Endothelial cell of umbilical vein (primary cell): ENCODE measurements at regions not wholly inside any gene's neighbourhood (a gene's known extent, or its start where the extent isn't known, plus 50 kb on each side); places are given as distances from the start of the nearest gene placed in this dataset.

Experiments used
- BruUV-seq: library from RNA; stranded (reverse); fragments of 400-500 nt; replicated peaks from 2 replicates; lab custom pipeline; 2021; lab: Mats Ljungman, UMichigan
- CTCF ChIA-PET: fragments of 300-600, 350-600 bp; sonication (Branson Sonifier 250); formaldehyde crosslinking; loops from one replicate; lab custom pipeline; 2021; ENCODE audit warnings: antibody characterized with exemption, inconsistent platforms; lab: Charles Lee
- POLR2A ChIA-PET: fragments of 300-600, 350-600 bp; sonication (Branson Sonifier 250); formaldehyde crosslinking; loops from one replicate; lab custom pipeline; 2021; ENCODE audit warnings: antibody characterized with exemption, inconsistent platforms; lab: Charles Lee
- DNase-seq: peaks from one replicate; pipeline ENCODE4 v3.0.0-alpha.2; 2011; ENCODE audit warnings: low read depth, low spot score
- FAIRE-seq: peaks from 2 replicates; lab custom pipeline; 2011; peaks lifted over from hg19 to GRCh38; lab: Jason Lieb, UNC
- H2AFZ ChIP-seq: 2 replicates; pipeline ENCODE4 v1.6.0; 2012; ENCODE audit warnings: low read depth, low read length, control low read depth, inconsistent platforms
- H3K27ac ChIP-seq: 2 replicates; pipeline ENCODE4 v1.5.1; 2011; ENCODE audit warnings: low read depth, mild to moderate bottlenecking, control low read depth, low read length, moderate library complexity; ENCODE audit not compliant: insufficient read depth
- H3K27me3 ChIP-seq, 2 experiments: 2 replicates each; pipeline versions ENCODE4 v1.6.0 to v1.6.1; 2011; ENCODE audit warnings: low read length in 2 of 2, mixed read lengths in 1 of 2; ENCODE audit not compliant: control insufficient read depth in 2 of 2, insufficient read depth in 2 of 2
- H3K36me3 ChIP-seq, 2 experiments: 2 replicates in 1 of 2; 3 replicates in 1 of 2; pipeline ENCODE4 v1.5.1; 2011; ENCODE audit warnings: low read length in 2 of 2, mild to moderate bottlenecking in 1 of 2, moderate library complexity in 1 of 2; ENCODE audit not compliant: control insufficient read depth in 2 of 2, insufficient read depth in 2 of 2; ENCODE audit errors: extremely low read depth in 1 of 2
- H3K4me1 ChIP-seq: 3 replicates; pipeline ENCODE4 v1.5.1; 2011; ENCODE audit warnings: mild to moderate bottlenecking, low read length; ENCODE audit not compliant: control insufficient read depth, insufficient read depth; ENCODE audit errors: extremely low read depth
- H3K4me2 ChIP-seq: 2 replicates; pipeline ENCODE4 v1.6.1; 2011; ENCODE audit warnings: low read length, control low read depth, mixed read lengths; ENCODE audit not compliant: insufficient read depth
- H3K4me3 ChIP-seq, 3 experiments: fragments of 200-600 bp in 1 of 3; sonication (generic), shearing (Covaris generic) in 1 of 3; replicated peaks in 1 of 3; 2 replicates each; pipeline ENCODE4 v1.5.1; 2011 to 2016; ENCODE audit warnings: control low read depth in 3 of 3, low read length in 3 of 3, mild to moderate bottlenecking in 2 of 3, inconsistent platforms in 1 of 3, low read depth in 1 of 3, moderate library complexity in 1 of 3; ENCODE audit not compliant: insufficient read depth in 1 of 3
- H3K79me2 ChIP-seq: 2 replicates; pipeline ENCODE4 v1.6.0; 2012; ENCODE audit warnings: low read length, inconsistent platforms; ENCODE audit not compliant: control insufficient read depth, insufficient read depth
- H3K9ac ChIP-seq: replicated peaks from 2 replicates; pipeline ENCODE3; 2011; ENCODE audit warnings: low read length, control low read depth; ENCODE audit not compliant: insufficient read depth; ENCODE audit errors: extremely low read depth
- H3K9me1 ChIP-seq: replicated peaks from 3 replicates; pipeline ENCODE4 v1.6.0; 2011; ENCODE audit warnings: mild to moderate bottlenecking, low read length; ENCODE audit not compliant: control insufficient read depth, insufficient read depth; ENCODE audit errors: extremely low read depth
- H3K9me3 ChIP-seq: replicated peaks from 2 replicates; pipeline ENCODE4 v1.5.1; 2012; ENCODE audit warnings: low read length, inconsistent platforms; ENCODE audit not compliant: control insufficient read depth, insufficient read depth
- H4K20me1 ChIP-seq: replicated peaks from 2 replicates; pipeline ENCODE3; 2011; ENCODE audit warnings: mild to moderate bottlenecking, low read length; ENCODE audit not compliant: control insufficient read depth, insufficient read depth; ENCODE audit errors: extremely low read depth
- CTCF ChIP-seq, 2 donors: IDR thresholded peaks; 1 replicate in 1 of 2; 2 replicates in 1 of 2; pipeline ENCODE4 v1.5.1; 2011; ENCODE audit warnings: low read length in 2 of 2, mild to moderate bottlenecking in 2 of 2, moderate library complexity in 2 of 2, control low read depth in 1 of 2, inconsistent platforms in 1 of 2, low read depth in 1 of 2; ENCODE audit not compliant: insufficient read depth in 1 of 2; ENCODE audit errors: extremely low read depth in 1 of 2
- EZH2 ChIP-seq: IDR thresholded peaks from 2 replicates; pipeline ENCODE4 v1.6.1; 2012; ENCODE audit warnings: borderline replicate concordance, low read depth, mild to moderate bottlenecking, moderate library complexity, low read length, inconsistent platforms; ENCODE audit not compliant: severe bottlenecking
- FOS ChIP-seq: IDR thresholded peaks from 2 replicates; pipeline ENCODE4 v1.6.1; 2011; ENCODE audit warnings: mild to moderate bottlenecking, low read length, moderate library complexity, borderline replicate concordance; ENCODE audit not compliant: insufficient read depth
- GATA2 ChIP-seq: IDR thresholded peaks from 2 replicates; pipeline ENCODE4 v1.7.0; 2011; ENCODE audit warnings: low read depth, mild to moderate bottlenecking, moderate library complexity, mixed read lengths, low read length; ENCODE audit not compliant: insufficient read length, insufficient read depth
- JUN ChIP-seq: IDR thresholded peaks from 2 replicates; pipeline ENCODE4 v1.6.1; 2011; ENCODE audit warnings: borderline replicate concordance, low read depth; ENCODE audit not compliant: insufficient read length, insufficient read depth
- MYC ChIP-seq: IDR thresholded peaks from one replicate; pipeline ENCODE4 v1.6.1; 2011; ENCODE audit warnings: mild to moderate bottlenecking, low read depth, low read length
- POLR2A ChIP-seq: IDR thresholded peaks from 2 replicates; pipeline ENCODE4 v1.6.1; 2012; ENCODE audit warnings: low read depth, mild to moderate bottlenecking, control low read depth, low read length
- POLR2AphosphoS5 ChIP-seq: IDR thresholded peaks from 2 replicates; pipeline ENCODE4 v1.6.1; 2012; ENCODE audit warnings: low read depth, mild to moderate bottlenecking, control low read depth, low read length, moderate library complexity; ENCODE audit not compliant: insufficient read depth
- dilution Hi-C: fragments of 300-500 bp; cut with MboI; formaldehyde crosslinking; loops from one replicate; pipeline ENCODE4 v1.15.0; 2019; ENCODE audit warnings: low sequenced_read_pairs; ENCODE audit not compliant: extremely low pct_ligation_motif_present
- intact Hi-C: fragments of 100-400 bp; cut with micrococcal nuclease; formaldehyde crosslinking; loops from one replicate; pipeline ENCODE4 v1.10.0; 2022
- TF ChIP-seq, protein P1 (sequence below): IDR thresholded peaks from 2 replicates; pipeline ENCODE4 v1.6.1; 2011; ENCODE audit not compliant: insufficient read depth, insufficient read length

- intact Hi-C loops = no loop called here
- FAIRE-seq = no peak
- ChIA-PET POLR2A (no interaction called here), CTCF (no interaction called here)
- Histone ChIP-seq H4K20me1 (no peaks in the 10 kb centered on the region), H3K4me2 (no peak overlapping the region), H3K9ac (no peak overlapping the region), H3K4me3 (no peak overlapping the region), H3K79me2 (no peaks in the 10 kb centered on the region), H3K27me3 (no peaks in the 10 kb centered on the region), H3K4me1 (no peaks in the 10 kb centered on the region), H3K27ac (no peak overlapping the region), H3K9me1 (no peaks in the 10 kb centered on the region), H3K36me3 (no peaks in the 10 kb centered on the region), H3K9me3 (no peaks in the 10 kb centered on the region), H2AFZ (no peak overlapping the region)
- TF ChIP-seq GATA2 = no peak
- no peak for TF ChIP-seq MYC
- TF ChIP-seq, protein P1, sequence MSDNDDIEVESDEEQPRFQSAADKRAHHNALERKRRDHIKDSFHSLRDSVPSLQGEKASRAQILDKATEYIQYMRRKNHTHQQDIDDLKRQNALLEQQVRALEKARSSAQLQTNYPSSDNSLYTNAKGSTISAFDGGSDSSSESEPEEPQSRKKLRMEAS = no peak
- no peak for TF ChIP-seq CTCF (IDR thresholded peaks at IDR 0.05; ENCODE audit: extremely low read depth in 1 of 2, insufficient read depth in 1 of 2, low read depth in 1 of 2, low read length in 2 of 2)
- no peak for TF ChIP-seq POLR2AphosphoS5
- no peak for TF ChIP-seq EZH2
- no peak for TF ChIP-seq JUN
- TF ChIP-seq FOS = no peak
- TF ChIP-seq POLR2A = no peak
- DNase-seq = no peak
- no TSS peak for BruUV-seq
- dilution Hi-C loops = no loop called here
Observed at GRCh38 chr2:136182315-136182714, 64.4 kb upstream of the CXCR4 start.
